Stimulated activated CD8-positive, alpha-beta memory T cell treated with anti-CD3 and anti-CD28 coated beads, Interleukin-4, amount 100 ng/mL, for 24 hours (primary cell): ENCODE measurements at regions not wholly inside any gene's neighbourhood (a gene's known extent, or its start where the extent isn't known, plus 50 kb on each side); places are given as distances from the start of the nearest gene placed in this dataset.

Source experiments
- DNase-seq: peaks from one replicate; pipeline ENCODE4 v3.0.0-alpha.2; 2020; ENCODE audit warnings: low read depth

DNA sequence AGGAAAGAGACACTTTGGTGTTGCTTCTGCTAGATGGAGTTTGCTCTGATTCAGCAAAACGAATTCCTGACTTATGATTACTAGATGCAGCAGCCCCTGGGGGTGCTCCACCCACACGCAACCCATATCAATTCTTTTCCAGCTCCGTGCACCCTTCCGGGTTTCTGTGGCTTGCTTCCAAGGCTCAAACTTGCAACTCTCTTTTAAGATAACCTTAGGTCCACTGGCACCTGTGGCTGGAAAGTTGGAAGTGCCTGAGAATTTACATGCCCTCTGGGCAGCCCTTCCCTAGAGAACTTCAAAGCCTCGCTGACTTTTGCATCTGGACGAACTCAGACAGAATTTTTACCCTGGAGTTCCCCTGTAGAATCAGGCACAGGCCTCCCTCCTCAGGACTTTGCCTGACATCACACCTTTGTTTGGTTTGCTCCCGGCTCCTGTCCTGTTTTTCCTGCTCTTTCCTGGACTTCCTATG is 224.9 kb downstream of the SNX18 start:
- no peak for DNase-seq

DNA sequence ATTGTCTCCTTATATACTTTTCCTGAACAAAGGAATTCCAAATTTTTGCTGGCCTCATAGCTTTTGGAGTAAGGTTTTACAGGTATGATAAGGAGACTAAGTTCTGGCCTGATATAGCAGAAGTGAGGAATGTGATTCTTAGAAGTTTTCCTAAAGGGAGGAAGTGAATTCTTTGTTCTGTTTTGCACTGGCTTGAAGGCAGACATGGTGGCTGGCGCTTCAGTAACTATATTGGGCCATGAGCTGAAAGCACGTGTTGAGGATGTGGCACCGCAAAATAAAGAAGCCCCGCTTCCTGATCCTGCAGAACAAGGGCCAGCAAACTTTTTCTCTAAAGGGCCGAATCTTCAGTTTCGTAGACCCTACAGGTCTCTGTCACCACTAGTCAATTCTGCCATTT is 224.2 kb downstream of the SNX18 start:
- no peak for DNase-seq

DNA sequence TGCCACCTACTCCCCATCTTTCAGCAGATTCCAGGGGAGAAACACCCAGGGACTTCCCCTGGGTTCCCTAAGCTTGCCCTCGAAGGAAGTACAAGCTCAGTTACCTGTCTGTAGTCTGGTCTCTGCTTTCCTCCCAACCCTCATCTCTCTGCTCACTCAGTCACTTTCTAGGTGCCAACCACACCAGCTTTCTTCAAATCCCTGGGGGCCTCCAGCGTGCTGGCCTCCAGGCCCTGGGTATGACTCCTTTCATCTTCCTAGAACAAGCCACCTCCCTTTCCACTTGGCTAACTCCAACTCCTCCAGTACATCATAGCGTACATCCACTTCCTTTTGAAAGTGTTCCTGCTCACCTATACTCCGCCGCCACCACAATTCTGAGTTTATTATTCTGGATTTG is 222.6 kb downstream of the SNX18 start:
- DNase-seq, result no peak

DNA sequence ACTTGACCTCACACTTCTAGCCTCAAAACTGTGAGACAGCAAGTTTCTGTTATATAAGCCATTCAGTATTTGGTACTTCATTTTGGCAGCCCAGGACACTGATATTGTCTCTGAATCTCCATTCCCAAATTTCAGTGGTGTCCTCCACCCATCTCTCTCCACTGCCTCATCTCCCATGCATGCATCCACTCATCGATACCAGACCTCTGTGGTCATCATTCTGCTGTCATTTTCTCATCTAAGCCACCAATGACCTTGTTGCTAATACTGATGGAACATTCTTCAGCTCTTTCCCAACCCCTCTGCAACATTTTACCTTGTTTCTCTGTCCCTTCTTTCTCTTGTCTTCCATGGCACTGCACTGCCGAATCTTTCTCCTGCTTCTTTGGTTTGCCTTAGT is 221.8 kb downstream of the SNX18 start:
- no peak for DNase-seq

DNA sequence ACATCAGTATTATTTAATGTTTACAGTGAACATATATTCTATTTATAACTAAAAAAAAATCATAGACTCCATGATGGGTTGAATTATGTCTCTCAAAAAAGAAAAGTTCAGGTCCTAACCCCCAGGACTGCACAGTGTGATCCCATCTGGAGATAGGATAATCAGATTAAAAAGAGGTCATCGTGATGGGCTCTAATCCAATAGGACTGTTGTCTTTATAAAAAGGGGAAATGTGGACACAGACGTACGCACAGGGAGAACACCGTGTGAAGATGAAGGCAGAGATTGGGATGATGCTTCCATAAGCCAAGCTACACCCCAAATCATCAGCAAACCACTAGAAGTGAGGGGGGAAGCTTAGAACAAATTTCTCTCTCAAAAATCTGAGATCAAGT is 221.4 kb downstream of the SNX18 start:
- DNase-seq, result no peak

DNA sequence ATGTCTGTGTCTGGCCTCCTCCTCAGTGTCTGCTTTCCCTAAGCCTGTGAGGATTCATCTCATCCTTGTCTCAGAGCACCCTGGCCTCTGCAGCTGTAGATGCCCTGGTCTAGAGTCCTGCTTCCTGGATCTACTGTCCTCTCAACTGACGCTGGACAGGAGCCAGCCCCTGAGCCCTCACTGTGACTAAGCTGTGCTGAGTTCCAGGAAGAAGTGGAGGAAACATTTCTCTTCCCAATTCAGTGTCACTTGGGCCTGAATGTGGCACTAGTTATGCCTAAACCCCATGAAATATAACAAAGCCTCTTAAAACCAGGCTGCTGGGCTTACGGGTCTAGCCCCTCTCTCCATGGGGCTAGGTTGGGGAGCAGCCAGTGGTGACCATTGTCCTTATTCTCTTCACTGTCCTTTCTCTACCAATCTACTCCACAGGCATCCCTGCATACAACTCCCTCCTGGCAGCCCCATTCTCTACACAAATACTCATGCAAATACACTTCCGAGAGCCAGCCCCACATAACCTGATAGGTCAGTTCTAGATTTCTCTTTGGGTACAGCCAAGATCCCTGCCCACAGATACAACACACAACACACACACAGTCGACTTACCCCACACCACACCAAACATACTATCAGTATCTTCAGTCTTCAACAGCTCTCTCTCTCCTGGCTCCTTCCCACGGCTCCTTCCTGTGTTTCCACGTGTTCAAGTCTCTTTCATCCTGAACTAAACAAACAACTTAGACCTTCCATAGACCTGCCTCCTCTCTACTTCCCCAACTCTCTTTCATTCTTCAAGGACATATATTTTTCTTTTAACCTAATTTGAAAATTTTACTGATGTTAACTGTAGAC is 220.8 kb downstream of the SNX18 start:
- no peak for DNase-seq

DNA sequence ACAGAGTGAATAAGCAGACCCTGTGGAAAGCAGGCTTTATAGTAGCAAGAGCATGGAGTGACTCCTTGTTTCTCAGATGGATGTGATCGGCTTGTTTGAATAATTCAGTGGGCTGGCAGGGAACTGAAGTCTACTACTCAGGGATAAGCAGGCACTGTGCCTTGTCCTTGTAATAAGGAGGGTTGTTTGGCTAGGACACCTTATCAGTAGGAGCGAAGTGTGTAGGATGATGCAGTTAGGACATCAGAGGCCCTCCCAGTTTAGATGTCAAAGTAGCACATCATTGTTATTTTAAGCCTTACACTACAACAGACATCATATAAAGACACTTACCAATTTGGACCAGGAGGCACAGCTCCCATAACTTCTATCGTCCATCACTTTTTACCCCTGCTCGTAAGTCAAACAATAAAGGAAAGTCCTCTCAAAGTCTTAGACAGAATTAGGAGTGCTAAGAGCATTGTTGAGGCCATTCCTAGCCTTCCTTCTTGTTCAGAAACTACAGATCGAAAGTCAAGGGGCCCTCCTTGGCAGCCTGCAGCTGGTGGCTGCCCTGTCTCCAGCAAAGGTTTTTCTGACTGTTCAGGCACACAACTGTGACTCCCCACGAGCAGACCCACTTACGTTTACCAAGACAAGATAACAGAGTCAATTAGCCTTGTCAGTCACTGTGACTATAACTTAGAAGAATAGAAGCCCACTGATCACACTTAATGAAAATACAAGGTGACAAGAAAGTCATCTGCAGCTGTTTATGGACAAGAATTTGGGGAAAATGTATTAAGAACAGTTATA is 218.6 kb downstream of the SNX18 start:
- no peak for DNase-seq

DNA sequence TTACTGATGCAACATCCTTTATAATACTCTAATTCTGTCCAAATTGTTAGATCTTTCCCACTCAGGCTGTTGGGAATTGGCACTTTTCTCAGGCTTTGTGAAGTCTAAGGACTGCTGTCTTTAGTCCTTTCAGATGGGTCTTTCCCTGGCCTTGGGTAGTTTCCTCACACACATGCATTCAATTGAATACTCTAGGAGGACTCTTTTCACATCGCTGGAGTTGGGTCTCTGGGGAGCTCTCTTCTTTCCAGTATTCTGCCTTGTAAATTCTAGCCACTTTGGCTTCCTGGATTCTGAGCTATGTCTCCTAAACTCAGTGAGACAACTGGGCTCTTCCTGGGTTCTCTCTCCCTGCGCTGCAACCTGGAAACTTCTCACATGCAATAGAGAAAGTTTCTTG is 215.5 kb downstream of the SNX18 start:
- no peak for DNase-seq

DNA sequence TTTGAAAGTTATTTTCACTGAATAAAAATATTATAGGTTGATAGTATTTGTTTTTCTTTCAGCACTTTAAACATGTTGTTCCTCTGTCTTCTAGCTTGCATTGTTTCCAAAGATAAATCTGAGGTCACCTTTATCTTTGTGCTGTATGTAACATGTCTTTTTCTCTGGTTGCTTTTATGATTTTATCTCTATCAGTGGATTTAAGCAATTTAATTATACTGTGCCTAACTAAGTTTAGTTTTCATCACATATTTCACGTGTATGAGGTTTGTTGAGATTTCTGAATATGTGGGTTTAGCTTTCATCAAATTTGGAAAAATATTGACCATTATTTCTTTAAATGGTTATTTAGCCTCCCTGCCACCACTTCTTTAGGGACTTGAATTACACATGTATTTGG is 214.5 kb downstream of the SNX18 start:
- no peak for DNase-seq

DNA sequence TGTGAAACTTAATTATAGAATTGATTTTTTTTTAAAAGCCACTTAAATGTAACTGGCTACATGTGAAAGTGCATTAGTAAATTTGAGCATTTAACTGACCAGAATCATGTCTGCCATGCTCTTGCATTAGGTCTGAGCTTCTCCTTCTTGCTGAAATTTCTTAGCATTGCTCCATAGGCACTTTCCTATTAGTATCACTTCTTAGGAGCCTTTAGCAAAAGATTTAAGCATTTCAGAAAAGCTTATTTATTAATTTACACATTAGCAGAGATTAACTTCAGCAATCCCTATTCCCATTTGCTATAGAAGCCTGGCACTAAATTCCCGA is 211.0 kb downstream of the SNX18 start:
- DNase-seq, result no peak

DNA sequence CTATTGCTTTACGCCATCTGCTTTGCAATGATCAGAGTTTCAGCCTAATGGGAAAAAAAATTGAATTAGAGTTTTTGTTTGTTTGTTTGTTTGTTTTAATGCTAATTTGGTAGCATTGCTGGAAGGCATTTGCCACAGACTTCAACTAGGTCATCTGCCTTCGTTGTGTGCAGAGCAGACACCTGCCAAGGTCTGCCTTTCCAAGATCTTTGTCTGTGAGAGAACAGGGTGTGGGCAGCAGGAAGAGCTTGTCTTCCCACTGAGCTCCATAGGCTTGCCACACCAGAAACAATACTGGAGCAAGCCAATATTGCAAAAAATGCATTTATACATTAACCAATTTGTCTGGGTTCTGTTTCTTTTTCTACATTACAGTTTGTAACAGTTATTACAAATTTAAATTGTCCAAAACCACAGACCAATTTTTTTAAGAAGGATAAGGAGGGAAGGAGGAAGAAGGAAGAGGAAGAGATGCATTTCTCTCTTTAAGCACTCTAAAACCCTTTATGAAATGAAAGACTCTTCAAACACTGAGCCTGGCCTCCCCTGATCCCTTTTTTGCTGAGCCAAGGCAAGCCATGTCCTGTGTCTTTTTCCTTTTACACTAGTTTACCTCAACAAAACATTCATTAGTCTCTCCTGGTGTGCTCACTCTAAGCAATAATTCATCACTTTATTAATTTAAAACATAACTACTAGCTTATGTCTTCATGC is 210.5 kb downstream of the SNX18 start:
- no peak for DNase-seq

DNA sequence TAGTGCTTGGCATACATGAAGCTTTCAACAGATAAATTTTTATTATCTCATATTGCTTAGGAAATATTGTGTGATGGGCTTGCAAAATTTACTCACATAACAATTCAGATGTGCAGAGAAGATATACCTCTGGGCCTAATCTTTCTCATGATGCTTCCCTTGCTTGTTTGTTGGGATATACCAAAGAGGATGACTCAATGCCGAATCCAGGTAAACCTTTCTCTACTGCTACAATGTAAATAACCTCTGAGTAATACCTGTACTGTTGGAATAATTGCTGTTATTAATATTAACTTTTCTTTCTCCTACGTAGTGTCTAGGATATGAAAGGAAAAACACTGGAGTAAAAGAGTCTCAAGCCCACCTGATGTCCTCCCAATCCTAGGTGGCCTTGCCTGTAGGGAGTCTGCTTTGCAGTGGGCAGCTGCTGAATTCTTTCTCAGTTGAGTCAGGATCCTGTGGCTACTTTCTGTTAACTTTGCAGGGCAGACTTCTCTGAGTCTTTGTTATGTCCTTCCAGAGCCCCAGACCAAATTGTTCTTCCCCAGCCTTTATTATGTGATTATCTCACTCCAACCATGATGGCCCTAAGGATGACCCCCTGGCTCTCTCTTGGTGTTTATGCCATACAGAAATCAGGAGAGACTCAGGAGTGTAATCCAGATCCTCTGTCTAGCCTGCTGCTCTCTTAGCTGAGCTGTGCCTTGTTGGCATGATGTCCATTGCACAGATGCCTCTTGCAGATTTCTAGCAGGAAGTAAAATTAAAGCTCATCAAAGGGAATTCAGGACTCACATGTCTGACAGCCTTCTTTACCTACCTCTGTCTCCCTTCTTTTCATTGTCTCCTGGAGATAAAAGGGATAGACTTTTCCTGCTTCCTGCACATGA is 208.1 kb downstream of the SNX18 start:
- no peak for DNase-seq

DNA sequence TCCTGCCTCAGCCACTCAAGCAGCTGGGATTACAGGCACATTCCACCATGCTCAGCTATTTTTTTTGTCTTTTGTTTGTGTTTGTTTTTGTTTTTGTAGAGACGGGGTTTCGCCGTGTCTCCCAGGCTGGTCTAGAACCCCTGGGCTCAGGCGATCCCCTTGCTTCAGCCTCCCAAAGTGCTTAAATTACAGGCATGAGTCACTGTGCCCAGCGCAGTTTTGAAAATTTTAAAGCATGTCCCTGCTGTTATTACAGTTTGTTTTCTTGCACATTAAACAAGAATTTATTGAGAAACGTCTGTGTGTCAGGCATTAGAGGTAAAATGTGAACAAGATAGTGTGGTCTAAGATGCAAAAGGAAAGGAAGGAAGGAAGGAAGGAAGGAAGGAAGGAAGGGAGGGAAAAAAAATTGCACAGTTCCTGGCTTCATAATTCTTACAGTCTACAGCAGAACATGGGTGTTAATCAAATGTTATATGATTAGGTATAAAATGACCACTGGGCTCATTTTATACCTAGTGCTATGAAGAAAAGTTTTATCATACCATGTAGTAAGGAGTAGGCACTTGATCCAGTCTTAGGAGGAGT is 205.4 kb downstream of the SNX18 start:
- DNase-seq, result no peak

DNA sequence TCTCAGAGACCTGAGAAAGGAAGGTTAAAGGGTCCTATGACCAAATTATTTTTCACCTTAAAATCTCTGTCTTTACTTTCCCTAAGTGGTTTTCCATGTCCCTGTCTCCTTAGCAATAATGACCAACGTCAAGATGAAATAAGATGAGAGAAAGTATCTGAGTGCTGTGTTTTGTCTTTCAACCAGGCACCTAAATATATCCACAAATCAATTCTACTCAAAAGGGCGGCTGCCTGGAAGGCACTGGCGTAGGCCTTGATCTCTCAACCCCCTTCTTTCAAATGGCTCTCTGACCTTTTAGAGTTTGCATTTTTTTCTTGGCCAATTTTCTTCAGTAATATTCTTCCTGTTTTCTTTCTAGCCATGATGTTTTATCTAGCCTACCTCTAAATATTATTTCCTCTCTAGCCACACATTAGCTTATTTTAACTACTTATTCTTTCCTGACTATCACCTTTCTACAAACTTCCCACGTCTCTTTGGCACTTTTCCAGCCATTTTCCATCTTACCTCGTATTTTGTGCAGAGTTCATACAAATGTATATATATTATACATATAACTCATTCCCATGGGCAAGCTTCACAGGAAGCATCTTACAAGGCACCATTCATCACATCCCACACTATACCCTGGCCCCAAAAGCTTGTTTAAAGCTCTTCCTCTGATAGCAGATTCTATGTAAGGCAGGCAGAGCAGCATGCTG is 204.5 kb downstream of the SNX18 start:
- DNase-seq, result no peak

DNA sequence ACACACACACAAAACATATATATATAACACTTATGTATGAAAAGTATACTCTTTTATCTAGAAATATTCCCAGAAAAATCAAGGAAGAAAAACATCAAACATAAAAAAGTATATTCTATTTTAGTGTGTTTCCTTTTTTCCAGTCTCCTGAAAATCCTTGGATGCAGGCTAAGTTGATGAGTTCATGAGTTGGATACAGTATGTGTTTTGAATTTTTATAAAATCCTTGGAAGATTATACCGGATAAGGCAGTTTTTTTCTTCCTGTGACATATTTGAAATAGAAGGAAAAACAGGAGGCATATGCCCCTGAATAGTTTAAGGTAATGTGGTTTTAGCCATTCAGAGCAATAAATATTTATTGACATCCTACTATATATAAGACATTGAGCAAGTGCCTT is 203.6 kb downstream of the SNX18 start:
- no peak for DNase-seq

DNA sequence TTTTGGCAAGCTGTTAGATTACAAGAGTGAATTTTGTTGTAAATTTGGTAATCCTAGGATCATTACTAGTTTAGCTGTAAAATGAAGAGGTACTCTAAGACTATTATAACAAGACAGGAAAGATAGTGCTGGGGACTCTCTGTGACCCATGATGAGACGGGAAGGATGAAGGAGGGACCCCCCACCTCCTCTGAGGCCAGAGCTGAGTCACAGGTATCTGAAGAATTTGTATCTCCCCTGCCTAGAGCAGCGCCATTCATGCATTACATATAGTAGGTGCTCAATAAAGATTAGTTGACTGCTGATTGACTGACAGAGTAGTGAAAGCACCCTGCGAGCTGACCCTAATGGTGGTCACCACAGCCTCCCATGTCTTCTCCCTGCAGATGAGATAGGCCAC is 202.8 kb downstream of the SNX18 start:
- DNase-seq, result no peak

DNA sequence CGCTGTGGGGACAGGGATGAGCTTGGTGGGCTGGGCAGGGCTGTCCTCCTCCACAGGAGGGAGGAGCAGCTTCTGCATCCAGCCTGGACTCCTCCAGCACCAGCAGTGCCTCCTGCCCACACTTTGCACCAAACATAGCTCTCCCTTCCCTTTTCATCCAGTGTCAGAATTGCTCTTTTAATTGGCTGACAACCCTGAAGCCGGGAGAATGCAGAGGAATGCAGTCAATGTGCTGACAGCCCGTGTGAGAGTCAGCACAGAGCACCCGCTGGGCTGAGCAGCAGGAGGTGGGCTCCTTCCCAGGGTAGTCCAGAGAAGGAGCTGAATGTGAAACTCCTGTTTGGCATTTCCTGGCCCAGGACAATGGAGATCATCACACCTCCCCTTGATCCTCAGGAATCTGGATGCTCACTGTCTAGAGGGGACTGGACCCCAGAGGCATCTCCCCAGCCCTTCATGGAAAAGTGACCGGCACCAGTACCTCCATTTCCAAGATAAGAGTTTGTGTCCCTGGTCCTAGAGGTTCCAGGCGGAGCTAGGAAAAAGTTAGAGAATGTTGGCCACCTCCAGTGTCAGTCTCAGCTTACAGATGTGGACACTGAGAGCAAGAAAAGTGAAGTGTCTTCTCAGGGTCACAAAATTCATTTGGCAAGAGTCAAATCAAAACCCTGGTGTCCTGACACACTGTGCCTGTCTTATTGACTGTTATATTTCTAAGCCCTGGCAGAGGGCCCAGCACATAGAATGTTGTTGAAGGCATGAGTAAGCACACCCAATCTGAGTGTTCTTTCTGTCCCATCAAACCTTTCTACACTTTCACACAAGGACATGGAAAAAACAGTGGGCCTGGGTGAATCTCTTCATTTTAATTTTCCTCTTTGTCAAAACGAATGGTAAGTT is 202.1 kb downstream of the SNX18 start:
- DNase-seq, result no peak

DNA sequence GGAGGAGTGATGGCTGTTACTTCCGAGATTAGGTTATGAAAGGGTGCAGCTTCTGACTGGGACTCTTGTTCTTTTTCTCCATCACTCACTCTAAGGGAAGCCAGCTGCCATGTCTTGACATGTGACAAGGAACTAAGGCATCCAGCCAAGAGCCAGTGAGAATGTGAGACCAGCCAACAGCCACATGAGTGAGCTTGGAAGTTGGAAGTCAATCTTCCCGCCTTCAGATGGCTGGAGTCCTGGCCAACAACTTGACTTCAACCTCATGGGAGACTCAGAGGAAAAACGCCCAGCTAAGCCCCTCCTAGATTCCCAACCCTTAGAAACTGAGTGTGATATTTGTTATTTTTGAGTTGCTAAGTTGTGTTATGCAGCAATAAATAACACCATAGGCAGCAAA is 201.1 kb downstream of the SNX18 start:
- DNase-seq, result no peak

DNA sequence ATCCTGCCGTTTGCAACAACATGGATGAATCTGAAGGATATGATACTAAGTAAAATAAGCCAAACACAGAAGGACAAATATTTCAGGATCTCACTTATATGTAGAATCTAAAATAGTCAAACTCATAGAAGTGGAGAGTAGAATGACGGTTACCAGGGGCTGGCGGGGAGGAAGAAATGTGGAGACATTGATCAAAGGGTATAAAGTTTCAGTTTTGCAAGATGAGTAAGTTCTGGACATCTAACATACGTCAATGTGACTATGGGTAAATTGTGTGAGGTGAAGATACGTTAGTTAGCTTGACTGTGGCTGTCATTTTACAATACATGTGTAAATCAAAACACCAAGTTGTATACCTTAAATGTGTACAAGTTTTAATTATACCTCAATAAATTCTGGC is 200.3 kb downstream of the SNX18 start:
- DNase-seq, result no peak

DNA sequence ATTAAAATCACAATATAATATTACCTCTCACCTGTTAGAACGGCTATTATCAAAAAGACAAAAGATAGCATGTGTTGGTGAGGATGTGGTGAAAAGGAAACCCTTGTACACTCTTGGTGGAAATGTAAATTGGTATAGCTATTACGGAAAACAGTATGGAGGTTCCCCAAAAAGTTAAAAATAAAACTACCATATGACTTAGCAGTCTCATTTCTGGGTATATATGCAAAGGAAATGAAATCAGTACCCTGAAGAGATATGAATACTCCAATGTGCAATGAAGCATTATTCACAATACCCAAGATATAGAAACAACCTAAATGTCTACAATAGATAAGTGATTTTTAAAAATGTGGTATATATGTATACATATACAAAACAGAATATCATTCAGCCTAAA is 199.9 kb downstream of the SNX18 start:
- no peak for DNase-seq
